HL-60 (cell line): ENCODE measurements at regions not wholly inside any gene's neighbourhood (a gene's known extent, or its start where the extent isn't known, plus 50 kb on each side); places are given as distances from the start of the nearest gene placed in this dataset.

Source experiments
- DNase-seq, 2 experiments: peaks; one replicate each; pipeline ENCODE4 v3.0.0-alpha.2; 2010 to 2020; ENCODE audit warnings: low read depth in 1 of 2, low spot score in 1 of 2
- H3K27ac ChIP-seq: fragments of 250-450 bp; sonication (Bioruptor Pico); replicated peaks from 2 replicates; pipeline ENCODE4 v1.5.1; 2020; ENCODE audit warnings: mild to moderate bottlenecking, moderate library complexity
- H3K27me3 ChIP-seq: fragments of 250-450 bp; sonication (Bioruptor Pico); 2 replicates; pipeline ENCODE4 v1.5.1; 2021; ENCODE audit warnings: mild to moderate bottlenecking, moderate library complexity; ENCODE audit not compliant: insufficient read depth, poor library complexity, severe bottlenecking
- H3K4me3 ChIP-seq: replicated peaks from 2 replicates; pipeline ENCODE4 v1.5.1; 2011; ENCODE audit warnings: mild to moderate bottlenecking, control low read depth, low read length; ENCODE audit not compliant: insufficient read depth
- CTCF ChIP-seq: IDR thresholded peaks from one replicate; pipeline ENCODE4 v1.5.1; 2011; ENCODE audit warnings: low read length, control low read depth, inconsistent platforms; ENCODE audit not compliant: insufficient read depth
- GABPA ChIP-seq: IDR thresholded peaks from 2 replicates; pipeline ENCODE4 v1.6.1; 2012; ENCODE audit warnings: low read depth
- POLR2AphosphoS5 ChIP-seq: IDR thresholded peaks from 2 replicates; pipeline ENCODE4 v1.6.1; 2012; ENCODE audit warnings: low read depth
- REST ChIP-seq: IDR thresholded peaks from 2 replicates; pipeline ENCODE4 v1.6.1; 2012; ENCODE audit warnings: low read depth; ENCODE audit not compliant: insufficient replicate concordance
- SPI1 ChIP-seq: IDR thresholded peaks from 2 replicates; pipeline ENCODE4 v1.6.1; 2012; ENCODE audit warnings: low read depth, mild to moderate bottlenecking, borderline replicate concordance

GRCh38 chr3:21054064-21054463 is 696.9 kb downstream of the ZNF385D start:
- no peak for DNase-seq
- Histone ChIP-seq H3K27ac (no peak overlapping the region), H3K4me3 (no peak overlapping the region), H3K27me3 (no peaks in the 10 kb centered on the region)
- TF ChIP-seq REST: no peak
- TF ChIP-seq SPI1: no peak
- no peak for TF ChIP-seq POLR2AphosphoS5
- TF ChIP-seq CTCF: no peak
- TF ChIP-seq GABPA: no peak

- H3K27me3 ChIP-seq: no peaks in the 10 kb centered on the region
- H3K4me3 ChIP-seq: no peak overlapping the region
- TF ChIP-seq CTCF (no peak), SPI1 (no peak), GABPA (no peak), POLR2AphosphoS5 (no peak), REST (no peak)
- H3K27ac ChIP-seq: no peak overlapping the region
- DNase-seq: no peak
Measured at GRCh38 chr3:21049334-21050062, 701.5 kb downstream of the ZNF385D start.

- TF ChIP-seq POLR2AphosphoS5 (no peak), GABPA (no peak), REST (no peak), CTCF (no peak), SPI1 (no peak)
- no peak for DNase-seq
- H3K4me3 ChIP-seq: no peak overlapping the region
- H3K27me3 ChIP-seq: no peaks in the 10 kb centered on the region
- H3K27ac ChIP-seq: no peak overlapping the region
Measured at GRCh38 chr3:21043139-21043538, 707.9 kb downstream of the ZNF385D start.
